ENCODE measurements at regions not wholly inside any gene's neighbourhood (a gene's known extent, or its start where the extent isn't known, plus 50 kb on each side); places are given as distances from the start of the nearest gene placed in this dataset.

GRCh38 chr18:65349635-65350034 is 401.2 kb upstream of the CDH7 start:
- no peak for TF ChIP-seq PATZ1 (CRISPR knock-in tag; IDR thresholded peaks at IDR 0.05; ENCODE audit: borderline replicate concordance)
- TF ChIP-seq CREB5 (CRISPR knock-in tag; IDR thresholded peaks at IDR 0.05; ENCODE audit: low read depth) = no peak
- TF ChIP-seq ZFP3 (CRISPR knock-in tag; IDR thresholded peaks at IDR 0.05) = no peak
- TF ChIP-seq ARNTL (CRISPR knock-in tag; IDR thresholded peaks at IDR 0.05; ENCODE audit: borderline replicate concordance, low read depth) = no peak
- no peak for TF ChIP-seq GLIS3 (CRISPR knock-in tag; IDR thresholded peaks at IDR 0.05)
- TF ChIP-seq POU6F1 (CRISPR knock-in tag; IDR thresholded peaks at IDR 0.05; ENCODE audit: borderline replicate concordance, low read depth) = no peak
- no peak for TF ChIP-seq RARB (CRISPR knock-in tag; IDR thresholded peaks at IDR 0.05)
- no peak for TF ChIP-seq TSHZ2 (CRISPR knock-in tag; IDR thresholded peaks at IDR 0.05)
- TF ChIP-seq BACH2 (CRISPR knock-in tag; IDR thresholded peaks at IDR 0.05; ENCODE audit: borderline replicate concordance) = no peak
- no peak for TF ChIP-seq ZFP30 (CRISPR knock-in tag; IDR thresholded peaks at IDR 0.05)
- TF ChIP-seq CSRNP3 (CRISPR knock-in tag; IDR thresholded peaks at IDR 0.05) = no peak
- no peak for TF ChIP-seq TOX (CRISPR knock-in tag; IDR thresholded peaks at IDR 0.05; ENCODE audit: borderline replicate concordance)
